Neural progenitor cell (in vitro differentiated cells): ENCODE measurements at regions not wholly inside any gene's neighbourhood (a gene's known extent, or its start where the extent isn't known, plus 50 kb on each side); places are given as distances from the start of the nearest gene placed in this dataset.

Experiments used
- DNase-seq: peaks from one replicate; pipeline ENCODE4 v3.0.0-alpha.2; 2016; ENCODE audit warnings: low spot score
- H2AFZ ChIP-seq: fragments of 200-600 bp; sonication (generic); replicated peaks from 2 replicates; pipeline ENCODE4 v1.6.1; 2016; ENCODE audit warnings: antibody characterized with exemption
- H3F3A ChIP-seq: fragments of 200-600 bp; sonication (generic); 2 replicates; pipeline ENCODE4 v1.6.1; 2016; ENCODE audit warnings: antibody characterized with exemption, low read depth
- H3K27ac ChIP-seq: fragments of 200-600 bp; sonication (generic); 2 replicates; pipeline ENCODE4 v1.5.1; 2016; ENCODE audit warnings: mild to moderate bottlenecking
- H3K27me3 ChIP-seq: fragments of 200-600 bp; sonication (generic); 2 replicates; pipeline ENCODE4 v1.6.1; 2016; ENCODE audit warnings: mild to moderate bottlenecking, moderate library complexity
- H3K36me3 ChIP-seq: fragments of 200-600 bp; sonication (generic); 2 replicates; pipeline ENCODE4 v1.5.1; 2016
- H3K4me1 ChIP-seq: fragments of 200-600 bp; sonication (generic); 2 replicates; pipeline ENCODE4 v1.6.1; 2016; ENCODE audit warnings: mixed run types
- H3K4me2 ChIP-seq: fragments of 200-600 bp; sonication (generic); 2 replicates; pipeline ENCODE4 v1.6.1; 2016
- H3K4me3 ChIP-seq: fragments of 200-600 bp; sonication (generic); 2 replicates; pipeline ENCODE4 v1.5.1; 2016
- H3K79me2 ChIP-seq: fragments of 200-600 bp; sonication (generic); 2 replicates; pipeline ENCODE4 v1.6.1; 2016; ENCODE audit warnings: low read depth
- H3K9ac ChIP-seq: fragments of 200-600 bp; sonication (generic); 2 replicates; pipeline ENCODE4 v1.6.1; 2016
- H3K9me3 ChIP-seq: fragments of 200-600 bp; sonication (generic); 2 replicates; pipeline ENCODE4 v1.5.1; 2016; ENCODE audit warnings: low read depth
- H4K20me1 ChIP-seq: fragments of 200-600 bp; sonication (generic); 2 replicates; pipeline ENCODE4 v1.6.1; 2016; ENCODE audit warnings: low read depth
- H3K27ac Mint-ChIP-seq: 3 replicates; pipeline ENCODE4 v1.8.0; 2021; ENCODE audit warnings: mixed read lengths
- H3K27me3 Mint-ChIP-seq: 2 replicates; pipeline ENCODE4 v1.8.0; 2022; ENCODE audit warnings: low read depth, mild to moderate bottlenecking, inconsistent platforms, moderate library complexity, mixed read lengths; ENCODE audit not compliant: insufficient read depth
- H3K36me3 Mint-ChIP-seq: 3 replicates; pipeline ENCODE4 v1.8.0; 2021; ENCODE audit warnings: mixed read lengths
- H3K4me1 Mint-ChIP-seq: 3 replicates; pipeline ENCODE4 v1.8.0; 2021; ENCODE audit warnings: mixed read lengths
- H3K4me3 Mint-ChIP-seq: 3 replicates; pipeline ENCODE4 v1.8.0; 2021; ENCODE audit warnings: mild to moderate bottlenecking, moderate library complexity, mixed read lengths
- H3K9me3 Mint-ChIP-seq: 3 replicates; pipeline ENCODE4 v1.8.0; 2020; ENCODE audit warnings: mixed read lengths
- EZH2 ChIP-seq: fragments of 200-600 bp; sonication (generic); IDR thresholded peaks from 2 replicates; pipeline ENCODE4 v1.6.1; 2017; ENCODE audit warnings: antibody characterized with exemption, mild to moderate bottlenecking, moderate library complexity
- EZH2phosphoT487 ChIP-seq: fragments of 200-600 bp; sonication (generic); IDR thresholded peaks from 2 replicates; pipeline ENCODE4 v1.6.1; 2017; ENCODE audit warnings: antibody characterized with exemption
- TF ChIP-seq, protein P1 (sequence below): fragments of 200-600 bp; sonication (generic); IDR thresholded peaks from 2 replicates; pipeline ENCODE4 v1.5.1; 2017; ENCODE audit warnings: antibody characterized with exemption, mild to moderate bottlenecking

GRCh38 chr18:9008200-9008708 is 94.2 kb upstream of the NDUFV2 start:
- Histone ChIP-seq H3K36me3 (no peaks in the 10 kb centered on the region), H3K9ac (no peak overlapping the region), H3K4me3 (no peak overlapping the region), H3K27me3 (no peaks in the 10 kb centered on the region), H3K79me2 (no peaks in the 10 kb centered on the region), H3F3A (no peaks in the 10 kb centered on the region), H4K20me1 (no peaks in the 10 kb centered on the region), H3K4me2 (no peak overlapping the region), H3K4me1 (no peaks in the 10 kb centered on the region), H3K9me3 (no peaks in the 10 kb centered on the region), H2AFZ (no peak overlapping the region), H3K27ac (no peak overlapping the region)
- peaks cover 3% of the 10 kb centered on the region for H3K9me3 Mint-ChIP-seq
- no peak overlapping the region for H3K4me3 Mint-ChIP-seq
- no peak overlapping the region for H3K27ac Mint-ChIP-seq
- no peaks in the 10 kb centered on the region for H3K36me3 Mint-ChIP-seq
- H3K27me3 Mint-ChIP-seq = no peaks in the 10 kb centered on the region
- no peak for DNase-seq
- no peaks in the 10 kb centered on the region for H3K4me1 Mint-ChIP-seq
- TF ChIP-seq EZH2phosphoT487 = no peak
- TF ChIP-seq, protein P1, sequence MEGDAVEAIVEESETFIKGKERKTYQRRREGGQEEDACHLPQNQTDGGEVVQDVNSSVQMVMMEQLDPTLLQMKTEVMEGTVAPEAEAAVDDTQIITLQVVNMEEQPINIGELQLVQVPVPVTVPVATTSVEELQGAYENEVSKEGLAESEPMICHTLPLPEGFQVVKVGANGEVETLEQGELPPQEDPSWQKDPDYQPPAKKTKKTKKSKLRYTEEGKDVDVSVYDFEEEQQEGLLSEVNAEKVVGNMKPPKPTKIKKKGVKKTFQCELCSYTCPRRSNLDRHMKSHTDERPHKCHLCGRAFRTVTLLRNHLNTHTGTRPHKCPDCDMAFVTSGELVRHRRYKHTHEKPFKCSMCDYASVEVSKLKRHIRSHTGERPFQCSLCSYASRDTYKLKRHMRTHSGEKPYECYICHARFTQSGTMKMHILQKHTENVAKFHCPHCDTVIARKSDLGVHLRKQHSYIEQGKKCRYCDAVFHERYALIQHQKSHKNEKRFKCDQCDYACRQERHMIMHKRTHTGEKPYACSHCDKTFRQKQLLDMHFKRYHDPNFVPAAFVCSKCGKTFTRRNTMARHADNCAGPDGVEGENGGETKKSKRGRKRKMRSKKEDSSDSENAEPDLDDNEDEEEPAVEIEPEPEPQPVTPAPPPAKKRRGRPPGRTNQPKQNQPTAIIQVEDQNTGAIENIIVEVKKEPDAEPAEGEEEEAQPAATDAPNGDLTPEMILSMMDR = no peak
- no peak for TF ChIP-seq EZH2

- Histone ChIP-seq H3K27ac (no peak overlapping the region), H2AFZ (no peak overlapping the region), H3K9ac (no peak overlapping the region), H3K4me3 (no peak overlapping the region), H3K4me1 (no peaks in the 10 kb centered on the region), H3K36me3 (no peaks in the 10 kb centered on the region), H4K20me1 (no peaks in the 10 kb centered on the region), H3K9me3 (no peaks in the 10 kb centered on the region), H3K79me2 (no peaks in the 10 kb centered on the region), H3K27me3 (no peaks in the 10 kb centered on the region), H3F3A (no peaks in the 10 kb centered on the region), H3K4me2 (no peak overlapping the region)
- H3K36me3 Mint-ChIP-seq = no peaks in the 10 kb centered on the region
- H3K4me3 Mint-ChIP-seq = no peak overlapping the region
- no peak for DNase-seq
- H3K9me3 Mint-ChIP-seq = no peaks in the 10 kb centered on the region
- no peaks in the 10 kb centered on the region for H3K4me1 Mint-ChIP-seq
- no peak overlapping the region for H3K27ac Mint-ChIP-seq
- TF ChIP-seq, protein P1 = no peak
- H3K27me3 Mint-ChIP-seq = no peaks in the 10 kb centered on the region
Measured at GRCh38 chr18:9008709-9009635, 93.5 kb upstream of the NDUFV2 start.

DNA sequence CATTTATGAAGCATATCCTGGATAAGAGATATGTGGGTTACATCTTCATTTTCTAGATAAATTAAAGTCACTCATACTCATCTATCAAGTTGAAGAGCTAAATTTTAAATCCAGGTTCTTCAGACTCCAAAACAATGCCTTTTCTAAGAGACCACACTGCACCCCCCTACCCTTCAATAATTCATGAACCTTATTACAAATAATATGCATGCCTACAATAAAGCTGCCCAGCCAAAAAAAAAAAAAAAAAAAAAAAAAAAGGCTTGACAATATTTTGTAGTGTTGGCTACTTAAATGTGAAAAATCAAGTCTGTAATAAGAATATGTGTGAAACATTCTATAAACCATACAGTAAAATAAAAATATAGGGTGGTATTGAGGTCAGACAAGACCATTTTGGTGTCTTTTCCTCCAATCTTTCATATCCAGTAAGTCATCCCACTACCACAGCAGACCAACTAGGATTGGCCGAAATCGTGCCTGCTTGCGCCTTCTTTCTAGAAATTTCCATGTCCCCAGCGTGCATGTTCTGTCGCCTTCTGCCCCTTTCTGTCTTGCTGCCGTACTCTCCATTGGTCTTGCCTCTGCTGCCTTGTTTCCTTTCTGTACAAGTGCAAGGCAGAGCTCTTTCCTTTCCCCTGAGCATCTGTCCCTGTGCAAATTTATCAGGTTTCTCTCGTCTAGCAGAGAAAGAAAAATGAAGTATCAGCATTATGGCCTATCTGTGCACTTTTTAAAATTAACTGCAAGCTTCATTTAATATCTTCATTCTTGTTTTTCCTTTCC is 92.6 kb upstream of the NDUFV2 start:
- Mint-ChIP-seq H3K27me3 (peaks cover 3% of the 10 kb centered on the region), H3K4me1 (no peaks in the 10 kb centered on the region), H3K27ac (no peak overlapping the region), H3K36me3 (no peaks in the 10 kb centered on the region), H3K4me3 (no peak overlapping the region), H3K9me3 (no peaks in the 10 kb centered on the region)
- Histone ChIP-seq H3K27me3 (no peaks in the 10 kb centered on the region), H3K4me3 (no peak overlapping the region), H3K9ac (no peak overlapping the region), H3K36me3 (no peaks in the 10 kb centered on the region), H2AFZ (no peak overlapping the region), H3K4me2 (no peak overlapping the region), H3K9me3 (no peaks in the 10 kb centered on the region), H3K4me1 (no peaks in the 10 kb centered on the region), H3K27ac (no peak overlapping the region), H3F3A (no peaks in the 10 kb centered on the region), H3K79me2 (no peaks in the 10 kb centered on the region), H4K20me1 (no peaks in the 10 kb centered on the region)
- TF ChIP-seq, protein P1 = no peak
- TF ChIP-seq EZH2phosphoT487 = no peak
- no peak for TF ChIP-seq EZH2
- no peak for DNase-seq
